HCT116 (cell line): ENCODE measurements at regions not wholly inside any gene's neighbourhood (a gene's known extent, or its start where the extent isn't known, plus 50 kb on each side); places are given as distances from the start of the nearest gene placed in this dataset.

Experiments
- ATAC-seq: fragments of 200-7000 bp; cut with Tn5 transposase; 2 replicates; pipeline ENCODE4 v1.9.1; 2020; ENCODE audit warnings: mild to moderate bottlenecking, moderate library complexity
- BruUV-seq: library from RNA; stranded (reverse); fragments of 400-500 nt; replicated peaks from 2 replicates; lab custom pipeline; 2021; lab: Mats Ljungman, UMichigan
- CTCF ChIA-PET: fragments of 300-600 bp; sonication (Branson Sonifier 250); formaldehyde crosslinking; loops from one replicate; lab custom pipeline; 2021; ENCODE audit warnings: antibody characterized with exemption; lab: Charles Lee
- POLR2A ChIA-PET: fragments of 300-600, 350-600 bp; sonication (Branson Sonifier 250); formaldehyde crosslinking; loops from one replicate; lab custom pipeline; 2021; ENCODE audit warnings: antibody characterized with exemption; lab: Charles Lee
- RAD21 ChIA-PET, 2 experiments: fragments of 300-600 bp; sonication (Branson Sonifier 250); formaldehyde crosslinking; loops; one replicate each; lab custom pipeline; 2023; ENCODE audit warnings: low total read pairs in 2 of 2; ENCODE audit not compliant: uncharacterized antibody in 2 of 2, unreplicated experiment in 2 of 2, low non-redundant PET in 1 of 2; lab: Charles Lee
- DNase-seq: peaks from one replicate; pipeline ENCODE4 v3.0.0-alpha.2; 2010; ENCODE audit warnings: low read depth, low spot score
- H2AFZ ChIP-seq: fragments of 200-600 bp; shearing (Covaris generic), sonication (generic); 2 replicates; pipeline ENCODE4 v1.6.1; 2017; ENCODE audit warnings: low read depth, mixed run types, mixed read lengths, antibody characterized with exemption, low read length; ENCODE audit not compliant: poor library complexity, severe bottlenecking
- H3K27ac ChIP-seq: 2 replicates; pipeline ENCODE4 v1.5.1; 2012; ENCODE audit warnings: low read depth, low read length
- H3K27me3 ChIP-seq: fragments of 200-600 bp; sonication (generic); 2 replicates; pipeline ENCODE4 v1.6.1; 2016; ENCODE audit warnings: mixed run types, low read length, mixed read lengths; ENCODE audit not compliant: insufficient read depth
- H3K36me3 ChIP-seq, 2 experiments: fragments of 200-500 bp in 1 of 2; fragments of 200-600 bp in 1 of 2; sonication (Bioruptor generic) in 1 of 2; sonication (generic) in 1 of 2; 2 replicates each; pipeline versions ENCODE4 v1.5.1 to v1.6.1; 2014 to 2016; ENCODE audit warnings: low read length in 2 of 2, inconsistent platforms in 1 of 2, mixed read lengths in 1 of 2, mixed run types in 1 of 2; ENCODE audit not compliant: insufficient read depth in 2 of 2, control insufficient read depth in 1 of 2
- H3K4me1 ChIP-seq, 2 experiments: fragments of 200-600 bp in 1 of 2; sonication (generic) in 1 of 2; 2 replicates each; pipeline versions ENCODE4 v1.5.1 to v1.6.1; 2012 to 2017; ENCODE audit warnings: low read length in 2 of 2, inconsistent platforms in 1 of 2, mild to moderate bottlenecking in 1 of 2, mixed read lengths in 1 of 2, mixed run types in 1 of 2, moderate library complexity in 1 of 2; ENCODE audit not compliant: insufficient read depth in 2 of 2, control insufficient read depth in 1 of 2
- H3K4me2 ChIP-seq: fragments of 200-600 bp; sonication (generic); 2 replicates; pipeline ENCODE4 v1.6.1; 2017; ENCODE audit warnings: mixed run types, low read length, mixed read lengths
- H3K4me3 ChIP-seq, 2 experiments: fragments of 200-600 bp in 1 of 2; sonication (generic) in 1 of 2; replicated peaks in 1 of 2; 2 replicates each; pipeline ENCODE4 v1.5.1; 2011 to 2016; ENCODE audit warnings: low read length in 2 of 2, control low read depth in 1 of 2, low read depth in 1 of 2, mild to moderate bottlenecking in 1 of 2, mixed read lengths in 1 of 2, mixed run types in 1 of 2
- H3K79me2 ChIP-seq: fragments of 200-600 bp; sonication (generic); 2 replicates; pipeline ENCODE4 v1.6.1; 2017; ENCODE audit warnings: mild to moderate bottlenecking, mixed run types, low read length, moderate library complexity, mixed read lengths; ENCODE audit not compliant: insufficient read depth
- H3K9ac ChIP-seq: fragments of 200-600 bp; sonication (generic); 2 replicates; pipeline ENCODE4 v1.6.1; 2016; ENCODE audit warnings: low read length, mixed read lengths
- H3K9me2 ChIP-seq: fragments of 200-600 bp; sonication (generic), shearing (Covaris generic); 2 replicates; pipeline ENCODE4 v1.6.1; 2017; ENCODE audit warnings: mixed run types, mild to moderate bottlenecking, moderate library complexity; ENCODE audit not compliant: insufficient read depth
- H3K9me3 ChIP-seq, 2 experiments: fragments of 200-500 bp in 1 of 2; fragments of 200-600 bp in 1 of 2; sonication (Bioruptor generic) in 1 of 2; sonication (generic) in 1 of 2; 2 replicates each; pipeline ENCODE4 v1.6.1; 2014 to 2017; ENCODE audit warnings: low read length in 2 of 2, mixed read lengths in 2 of 2, inconsistent platforms in 1 of 2, low read depth in 1 of 2, mild to moderate bottlenecking in 1 of 2, mixed run types in 1 of 2, moderate library complexity in 1 of 2; ENCODE audit not compliant: control insufficient read depth in 1 of 2, insufficient read depth in 1 of 2
- H4K20me1 ChIP-seq: fragments of 200-600 bp; sonication (generic), shearing (Covaris generic); 2 replicates; pipeline ENCODE4 v1.6.1; 2017; ENCODE audit warnings: mixed run types, mild to moderate bottlenecking, moderate library complexity; ENCODE audit not compliant: insufficient read depth
- ELF1 ChIP-seq: IDR thresholded peaks from 2 replicates; pipeline ENCODE4 v1.6.1; 2012; ENCODE audit warnings: low read depth, borderline replicate concordance
- FOSL1 ChIP-seq: IDR thresholded peaks from 2 replicates; pipeline ENCODE4 v1.6.1; 2012; ENCODE audit warnings: low read depth
- POLR2AphosphoS5 ChIP-seq: IDR thresholded peaks from 2 replicates; pipeline ENCODE4 v1.6.1; 2011; ENCODE audit warnings: mild to moderate bottlenecking, low read depth, low read length, moderate library complexity
- RAD21 ChIP-seq: IDR thresholded peaks from 2 replicates; pipeline ENCODE4 v1.6.1; 2012; ENCODE audit warnings: low read depth, mild to moderate bottlenecking
- SIN3A ChIP-seq: IDR thresholded peaks from 2 replicates; pipeline ENCODE4 v1.6.1; 2012; ENCODE audit warnings: low read depth
- TCF7L2 ChIP-seq: IDR thresholded peaks from 2 replicates; pipeline ENCODE4 v1.7.0; 2011; ENCODE audit warnings: borderline replicate concordance, inconsistent platforms; ENCODE audit not compliant: insufficient read depth, insufficient read length; ENCODE audit errors: extremely low read depth
- YY1 ChIP-seq: IDR thresholded peaks from 2 replicates; pipeline ENCODE4 v1.6.1; 2011; ENCODE audit warnings: low read length, low read depth, moderate library complexity, mild to moderate bottlenecking; ENCODE audit not compliant: insufficient replicate concordance; ENCODE audit errors: extremely low read depth
- ZNF274 ChIP-seq: fragments of 200-500 bp; sonication (Bioruptor generic); IDR thresholded peaks from 2 replicates; pipeline ENCODE4 v1.6.1; 2014; ENCODE audit warnings: mild to moderate bottlenecking, low read depth, low read length, inconsistent platforms
- intact Hi-C: fragments of 100-400 bp; cut with micrococcal nuclease; formaldehyde crosslinking; loops from 2 replicates; pipeline ENCODE4 v1.10.0; 2022
- TF ChIP-seq, protein P1 (sequence below): IDR thresholded peaks from 2 replicates; pipeline ENCODE4 v1.6.1; 2012; ENCODE audit warnings: low read depth

DNA sequence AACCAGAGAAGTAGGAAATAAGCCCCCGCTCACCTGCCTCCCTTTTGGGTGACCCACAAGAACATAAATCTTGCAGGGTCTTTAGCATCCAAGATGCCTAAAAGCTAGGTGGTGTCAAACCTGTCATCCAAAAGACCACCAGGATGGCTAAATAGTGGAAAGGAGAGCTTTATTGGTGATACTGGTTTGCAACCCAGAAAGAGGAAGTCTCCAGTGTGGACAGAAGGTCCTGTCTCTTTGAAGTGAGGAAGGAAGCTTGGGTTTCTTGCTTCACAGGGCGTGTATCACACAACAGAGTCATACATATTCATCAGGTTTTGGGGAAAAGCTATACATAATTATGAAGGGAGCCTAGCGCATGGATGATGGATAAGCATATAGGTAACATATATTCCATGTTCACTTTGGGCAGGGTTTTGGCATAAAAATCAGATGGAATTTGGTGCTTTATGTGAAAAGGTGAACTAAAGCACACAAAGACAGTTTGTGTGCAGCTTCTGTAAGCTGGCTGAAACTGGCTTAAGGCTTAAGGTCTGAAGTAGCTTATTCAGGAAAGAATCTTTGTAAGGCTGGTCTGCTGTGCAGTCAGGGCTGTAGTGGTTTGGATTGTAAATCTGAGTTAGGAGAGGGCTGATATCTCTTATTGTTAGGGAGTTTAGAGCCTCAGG lies 68.4 kb upstream of the EPCAM start (continued):
- TF ChIP-seq RAD21: no peak
- TF ChIP-seq ELF1: no peak
- TF ChIP-seq FOSL1: no peak
- no peak for TF ChIP-seq SIN3A
- no peak for TF ChIP-seq YY1
- no peak for TF ChIP-seq POLR2AphosphoS5

DNA sequence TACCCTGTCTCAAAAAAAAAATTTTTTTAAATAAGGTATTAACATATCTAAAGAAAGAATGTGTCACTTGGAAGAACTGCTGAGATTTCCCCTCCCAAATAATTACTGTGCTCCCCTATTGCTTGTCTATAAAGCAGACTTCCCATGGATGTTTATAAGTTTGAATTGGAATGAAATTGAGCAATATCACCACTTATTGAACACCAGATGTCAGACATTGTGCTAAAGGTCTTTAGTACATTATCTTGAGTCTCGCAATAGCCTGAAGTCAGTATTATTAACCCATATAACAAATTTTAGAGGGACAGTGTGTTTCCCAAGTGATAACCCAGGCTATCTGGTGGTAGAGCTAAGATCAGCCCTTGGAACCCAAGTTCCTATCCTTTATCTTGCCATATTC lies 69.0 kb upstream of the EPCAM start:
- ATAC-seq (no peak), DNase-seq (no peak)
- Histone ChIP-seq H3K9ac (no peak overlapping the region), H3K4me1 (no peaks in the 10 kb centered on the region), H3K27me3 (peaks cover 21% of the 10 kb centered on the region; the same call in 1 of the 2 replicates), H3K36me3 (no peaks in the 10 kb centered on the region), H3K4me3 (no peak overlapping the region), H4K20me1 (no peaks in the 10 kb centered on the region), H3K9me3 (no peaks in the 10 kb centered on the region), H3K4me2 (no peak overlapping the region), H2AFZ (no peak overlapping the region), H3K79me2 (no peaks in the 10 kb centered on the region), H3K9me2 (no peaks in the 10 kb centered on the region), H3K27ac (no peak overlapping the region)
- intact Hi-C loops: no loop called here
- CTCF ChIA-PET: no interaction called here
- RAD21 ChIA-PET: no interaction called here
- POLR2A ChIA-PET: no interaction called here
- TF ChIP-seq TCF7L2: no peak
- TF ChIP-seq ZNF274: no peak
- TF ChIP-seq, protein P1, sequence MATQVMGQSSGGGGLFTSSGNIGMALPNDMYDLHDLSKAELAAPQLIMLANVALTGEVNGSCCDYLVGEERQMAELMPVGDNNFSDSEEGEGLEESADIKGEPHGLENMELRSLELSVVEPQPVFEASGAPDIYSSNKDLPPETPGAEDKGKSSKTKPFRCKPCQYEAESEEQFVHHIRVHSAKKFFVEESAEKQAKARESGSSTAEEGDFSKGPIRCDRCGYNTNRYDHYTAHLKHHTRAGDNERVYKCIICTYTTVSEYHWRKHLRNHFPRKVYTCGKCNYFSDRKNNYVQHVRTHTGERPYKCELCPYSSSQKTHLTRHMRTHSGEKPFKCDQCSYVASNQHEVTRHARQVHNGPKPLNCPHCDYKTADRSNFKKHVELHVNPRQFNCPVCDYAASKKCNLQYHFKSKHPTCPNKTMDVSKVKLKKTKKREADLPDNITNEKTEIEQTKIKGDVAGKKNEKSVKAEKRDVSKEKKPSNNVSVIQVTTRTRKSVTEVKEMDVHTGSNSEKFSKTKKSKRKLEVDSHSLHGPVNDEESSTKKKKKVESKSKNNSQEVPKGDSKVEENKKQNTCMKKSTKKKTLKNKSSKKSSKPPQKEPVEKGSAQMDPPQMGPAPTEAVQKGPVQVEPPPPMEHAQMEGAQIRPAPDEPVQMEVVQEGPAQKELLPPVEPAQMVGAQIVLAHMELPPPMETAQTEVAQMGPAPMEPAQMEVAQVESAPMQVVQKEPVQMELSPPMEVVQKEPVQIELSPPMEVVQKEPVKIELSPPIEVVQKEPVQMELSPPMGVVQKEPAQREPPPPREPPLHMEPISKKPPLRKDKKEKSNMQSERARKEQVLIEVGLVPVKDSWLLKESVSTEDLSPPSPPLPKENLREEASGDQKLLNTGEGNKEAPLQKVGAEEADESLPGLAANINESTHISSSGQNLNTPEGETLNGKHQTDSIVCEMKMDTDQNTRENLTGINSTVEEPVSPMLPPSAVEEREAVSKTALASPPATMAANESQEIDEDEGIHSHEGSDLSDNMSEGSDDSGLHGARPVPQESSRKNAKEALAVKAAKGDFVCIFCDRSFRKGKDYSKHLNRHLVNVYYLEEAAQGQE: no peak
- BruUV-seq: no TSS peak
